ENCODE measurements at regions not wholly inside any gene's neighbourhood (a gene's known extent, or its start where the extent isn't known, plus 50 kb on each side); places are given as distances from the start of the nearest gene placed in this dataset.

DNA sequence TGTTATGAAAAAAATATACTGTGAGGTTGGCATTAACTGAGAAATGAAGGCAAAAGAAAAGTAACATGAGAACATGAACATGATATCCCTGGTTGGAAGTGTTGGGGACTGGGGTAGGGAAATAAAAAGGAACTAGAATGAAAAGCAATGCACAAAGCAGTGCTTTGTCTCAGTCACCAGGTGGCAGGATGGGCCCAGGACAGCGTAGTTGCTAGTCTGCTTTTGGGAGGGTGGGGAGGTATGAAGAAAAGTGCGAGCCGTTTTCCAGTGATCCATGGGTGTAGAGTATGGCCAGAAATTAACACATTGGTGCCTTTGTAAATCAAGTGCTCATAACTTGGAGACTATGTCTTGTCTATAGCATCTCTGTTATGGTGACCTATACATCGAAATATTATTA is 662.5 kb upstream of the SALL1 start:
- TF ChIP-seq, protein P1, sequence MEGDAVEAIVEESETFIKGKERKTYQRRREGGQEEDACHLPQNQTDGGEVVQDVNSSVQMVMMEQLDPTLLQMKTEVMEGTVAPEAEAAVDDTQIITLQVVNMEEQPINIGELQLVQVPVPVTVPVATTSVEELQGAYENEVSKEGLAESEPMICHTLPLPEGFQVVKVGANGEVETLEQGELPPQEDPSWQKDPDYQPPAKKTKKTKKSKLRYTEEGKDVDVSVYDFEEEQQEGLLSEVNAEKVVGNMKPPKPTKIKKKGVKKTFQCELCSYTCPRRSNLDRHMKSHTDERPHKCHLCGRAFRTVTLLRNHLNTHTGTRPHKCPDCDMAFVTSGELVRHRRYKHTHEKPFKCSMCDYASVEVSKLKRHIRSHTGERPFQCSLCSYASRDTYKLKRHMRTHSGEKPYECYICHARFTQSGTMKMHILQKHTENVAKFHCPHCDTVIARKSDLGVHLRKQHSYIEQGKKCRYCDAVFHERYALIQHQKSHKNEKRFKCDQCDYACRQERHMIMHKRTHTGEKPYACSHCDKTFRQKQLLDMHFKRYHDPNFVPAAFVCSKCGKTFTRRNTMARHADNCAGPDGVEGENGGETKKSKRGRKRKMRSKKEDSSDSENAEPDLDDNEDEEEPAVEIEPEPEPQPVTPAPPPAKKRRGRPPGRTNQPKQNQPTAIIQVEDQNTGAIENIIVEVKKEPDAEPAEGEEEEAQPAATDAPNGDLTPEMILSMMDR (CRISPR knock-in tag; IDR thresholded peaks at IDR 0.05): peak; percentile 28; the same call in 1 of the 2 replicates
- TF ChIP-seq, protein P2, sequence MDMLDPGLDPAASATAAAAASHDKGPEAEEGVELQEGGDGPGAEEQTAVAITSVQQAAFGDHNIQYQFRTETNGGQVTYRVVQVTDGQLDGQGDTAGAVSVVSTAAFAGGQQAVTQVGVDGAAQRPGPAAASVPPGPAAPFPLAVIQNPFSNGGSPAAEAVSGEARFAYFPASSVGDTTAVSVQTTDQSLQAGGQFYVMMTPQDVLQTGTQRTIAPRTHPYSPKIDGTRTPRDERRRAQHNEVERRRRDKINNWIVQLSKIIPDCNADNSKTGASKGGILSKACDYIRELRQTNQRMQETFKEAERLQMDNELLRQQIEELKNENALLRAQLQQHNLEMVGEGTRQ (IDR thresholded peaks at IDR 0.05; ENCODE audit: low read depth, low read length): no peak
- TF ChIP-seq, protein P2 (CRISPR knock-in tag; IDR thresholded peaks at IDR 0.05; ENCODE audit: borderline replicate concordance): no peak
- TF ChIP-seq ZNF317 (CRISPR knock-in tag; IDR thresholded peaks at IDR 0.05): no peak
- TF ChIP-seq, protein P3, sequence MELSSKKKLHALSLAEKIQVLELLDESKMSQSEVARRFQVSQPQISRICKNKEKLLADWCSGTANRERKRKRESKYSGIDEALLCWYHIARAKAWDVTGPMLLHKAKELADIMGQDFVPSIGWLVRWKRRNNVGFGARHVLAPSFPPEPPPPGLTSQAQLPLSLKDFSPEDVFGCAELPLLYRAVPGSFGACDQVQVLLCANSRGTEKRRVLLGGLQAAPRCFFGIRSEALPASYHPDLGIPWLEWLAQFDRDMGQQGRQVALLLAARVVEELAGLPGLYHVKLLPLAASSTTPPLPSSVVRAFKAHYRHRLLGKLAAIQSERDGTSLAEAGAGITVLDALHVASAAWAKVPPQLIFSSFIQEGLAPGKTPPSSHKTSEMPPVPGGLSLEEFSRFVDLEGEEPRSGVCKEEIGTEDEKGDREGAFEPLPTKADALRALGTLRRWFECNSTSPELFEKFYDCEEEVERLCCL (CRISPR knock-in tag; IDR thresholded peaks at IDR 0.05; ENCODE audit: borderline replicate concordance): no peak
- TF ChIP-seq U2AF1 (optimal IDR thresholded peaks at IDR 0.05; ENCODE audit: low read depth, low read length): no peak
- TF ChIP-seq ZNF569 (CRISPR knock-in tag; IDR thresholded peaks at IDR 0.05; ENCODE audit: borderline replicate concordance): no peak
- no peak for TF ChIP-seq POLR2A (IDR thresholded peaks at IDR 0.05; ENCODE audit: insufficient read depth in 1 of 2, low read depth in 2 of 2, low read length in 2 of 2)
- TF ChIP-seq SMC3 (IDR thresholded peaks at IDR 0.05; ENCODE audit: low read length): no peak
